ENCODE measurements at regions not wholly inside any gene's neighbourhood (a gene's known extent, or its start where the extent isn't known, plus 50 kb on each side); places are given as distances from the start of the nearest gene placed in this dataset.

DNA sequence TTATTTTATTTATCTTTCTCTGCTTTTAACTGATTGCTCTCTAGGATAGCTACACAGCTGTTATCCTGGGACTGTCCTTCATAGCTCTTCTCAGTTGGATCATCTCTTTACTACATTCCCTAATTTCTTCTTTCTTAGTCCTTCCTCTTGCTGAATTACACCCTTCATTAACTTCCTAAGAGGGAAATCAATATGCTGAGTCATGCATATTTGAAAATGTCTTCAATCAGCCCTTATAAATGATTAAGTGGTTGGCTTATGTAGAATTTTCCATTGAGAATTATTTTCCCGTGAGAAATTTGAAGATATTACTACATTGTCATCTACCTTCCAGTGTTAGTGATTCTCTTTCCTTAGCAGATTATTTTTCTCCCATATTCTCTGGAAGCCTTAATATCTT lies 214.2 kb downstream of the SOCS6 start:
- no peak for DNase-seq (ENCODE audit: low read depth, low spot score)
- no peak overlapping the region for H3K27ac ChIP-seq (ENCODE audit: control insufficient read depth, insufficient read depth, low read length)
- H4K20me1 ChIP-seq (ENCODE audit: control insufficient read depth, extremely low read depth, insufficient read depth, low read length) = no peaks in the 10 kb centered on the region
- H3K4me1 ChIP-seq (ENCODE audit: control insufficient read depth, extremely low read depth, insufficient read depth, low read length) = no peaks in the 10 kb centered on the region
- TF ChIP-seq CTCF (optimal IDR thresholded peaks at IDR 0.05 in 1 of 3, IDR thresholded peaks at IDR 0.05 in 1 of 3, conservative IDR thresholded peaks at IDR 0.05 in 1 of 3; ENCODE audit: extremely low read depth in 1 of 3, insufficient read depth in 2 of 3, low read length in 3 of 3) (no peak), EZH2 (IDR thresholded peaks at IDR 0.05; ENCODE audit: low read length) (no peak)
- H3K79me2 ChIP-seq (ENCODE audit: control insufficient read depth, insufficient read depth, low read length) = no peaks in the 10 kb centered on the region
- no peak overlapping the region for H3K4me3 ChIP-seq (ENCODE audit: control insufficient read depth in 2 of 3, extremely low read depth in 1 of 3, insufficient read depth in 2 of 3, low read depth in 1 of 3, low read length in 3 of 3)
- H3K27me3 ChIP-seq (ENCODE audit: control insufficient read depth, extremely low read depth, insufficient read depth, low read length) = no peaks in the 10 kb centered on the region
- no peak overlapping the region for H3K4me2 ChIP-seq (ENCODE audit: control insufficient read depth, extremely low read depth, insufficient read depth, low read depth, low read length)
- no peak overlapping the region for H3K9ac ChIP-seq (ENCODE audit: control insufficient read depth, extremely low read depth, insufficient read depth, low read length)
- no peaks in the 10 kb centered on the region for H3K36me3 ChIP-seq (ENCODE audit: control insufficient read depth in 2 of 2, extremely low read depth in 1 of 2, insufficient read depth in 2 of 2, low read length in 2 of 2)
- H3K9me3 ChIP-seq (ENCODE audit: control insufficient read depth, low read depth, low read length) = no peaks in the 10 kb centered on the region
- H3K9me1 ChIP-seq (ENCODE audit: control insufficient read depth, extremely low read depth, insufficient read depth, low read length) = no peaks in the 10 kb centered on the region
- FAIRE-seq = no peak
- no peak overlapping the region for H2AFZ ChIP-seq (ENCODE audit: control insufficient read depth, low read length)
- dilution Hi-C loops (cut with MboI; ENCODE audit: extremely low pct_ligation_motif_present, low sequenced_read_pairs) = no loop called here

DNA sequence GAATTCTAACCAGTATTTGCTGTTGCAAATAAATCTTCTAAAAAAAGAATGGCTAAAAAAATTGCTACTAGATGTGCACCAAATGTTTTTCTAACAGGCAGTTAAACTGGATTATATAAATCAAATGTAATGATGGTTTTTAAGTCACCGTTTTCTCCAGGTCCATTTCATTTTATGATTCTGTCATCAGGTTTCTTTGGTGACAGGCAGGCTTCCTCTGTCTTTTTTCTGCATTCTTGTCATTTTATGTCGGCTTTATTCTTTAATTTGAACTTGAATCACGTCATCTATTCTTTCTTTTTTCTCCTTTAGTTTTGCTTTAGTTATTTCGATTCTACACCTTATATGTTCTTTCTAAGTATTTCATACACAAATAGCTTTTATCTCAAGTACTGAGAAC lies 212.5 kb downstream of the SOCS6 start:
- Histone ChIP-seq H2AFZ (ENCODE audit: control insufficient read depth, low read length) (no peak overlapping the region), H3K79me2 (ENCODE audit: control insufficient read depth, insufficient read depth, low read length) (no peaks in the 10 kb centered on the region), H3K4me1 (ENCODE audit: control insufficient read depth, extremely low read depth, insufficient read depth, low read length) (no peaks in the 10 kb centered on the region), H3K9me3 (ENCODE audit: control insufficient read depth, low read depth, low read length) (no peaks in the 10 kb centered on the region), H4K20me1 (ENCODE audit: control insufficient read depth, extremely low read depth, insufficient read depth, low read length) (no peaks in the 10 kb centered on the region), H3K36me3 (ENCODE audit: control insufficient read depth in 2 of 2, extremely low read depth in 1 of 2, insufficient read depth in 2 of 2, low read length in 2 of 2) (no peaks in the 10 kb centered on the region), H3K27me3 (ENCODE audit: control insufficient read depth, extremely low read depth, insufficient read depth, low read length) (no peaks in the 10 kb centered on the region), H3K4me2 (ENCODE audit: control insufficient read depth, extremely low read depth, insufficient read depth, low read depth, low read length) (no peak overlapping the region), H3K4me3 (ENCODE audit: control insufficient read depth in 2 of 3, extremely low read depth in 1 of 3, insufficient read depth in 2 of 3, low read depth in 1 of 3, low read length in 3 of 3) (no peak overlapping the region), H3K9me1 (ENCODE audit: control insufficient read depth, extremely low read depth, insufficient read depth, low read length) (no peaks in the 10 kb centered on the region), H3K27ac (ENCODE audit: control insufficient read depth, insufficient read depth, low read length) (no peak overlapping the region), H3K9ac (ENCODE audit: control insufficient read depth, extremely low read depth, insufficient read depth, low read length) (no peak overlapping the region)
- DNase-seq (ENCODE audit: low read depth, low spot score) = no peak
- TF ChIP-seq CTCF (optimal IDR thresholded peaks at IDR 0.05 in 1 of 3, IDR thresholded peaks at IDR 0.05 in 1 of 3, conservative IDR thresholded peaks at IDR 0.05 in 1 of 3; ENCODE audit: extremely low read depth in 1 of 3, insufficient read depth in 2 of 3, low read length in 3 of 3) (no peak), EZH2 (IDR thresholded peaks at IDR 0.05; ENCODE audit: low read length) (no peak)
- no peak for FAIRE-seq
- dilution Hi-C loops (cut with MboI; ENCODE audit: extremely low pct_ligation_motif_present, low sequenced_read_pairs) = no loop called here
